Thyroid gland (tissue), 4 donors: ENCODE measurements at regions not wholly inside any gene's neighbourhood (a gene's known extent, or its start where the extent isn't known, plus 50 kb on each side); places are given as distances from the start of the nearest gene placed in this dataset.

Experiments
- DNase-seq, 2 donors: peaks; one replicate each; pipeline ENCODE4 v3.0.0-alpha.2; 2019
- H3K27ac ChIP-seq, 3 donors: fragments of 200-600 bp; sonication (generic); 1 replicate in 2 of 3; 2 replicates in 1 of 3; pipeline ENCODE4 v1.5.1; 2016 to 2019; ENCODE audit warnings: mild to moderate bottlenecking in 1 of 3, moderate library complexity in 1 of 3
- H3K27me3 ChIP-seq: fragments of 200-600 bp; sonication (generic); one replicate; pipeline ENCODE4 v1.5.1; 2019
- H3K36me3 ChIP-seq, 2 donors: fragments of 200-600 bp; sonication (generic); one replicate each; pipeline ENCODE4 v1.5.1; 2016 to 2019
- H3K4me1 ChIP-seq, 2 donors: fragments of 200-600 bp; sonication (generic); one replicate each; pipeline ENCODE4 v1.5.1; 2017 to 2019
- H3K4me3 ChIP-seq, 3 donors: fragments of 200-600 bp; sonication (generic); replicated peaks in 1 of 3; 1 replicate in 2 of 3; 2 replicates in 1 of 3; pipeline ENCODE4 v1.5.1; 2016; ENCODE audit warnings: mild to moderate bottlenecking in 1 of 3
- H3K9me3 ChIP-seq: fragments of 200-600 bp; sonication (generic); one replicate; pipeline ENCODE4 v1.5.1; 2017
- CTCF ChIP-seq, 6 experiments: fragments of 200-600 bp in 3 of 6; fragments of 450-650 bp in 3 of 6; sonication (generic) in 3 of 6; IDR thresholded peaks; one replicate each; pipeline ENCODE4 v1.5.1; 2016 to 2019; ENCODE audit warnings: antibody characterized with exemption in 6 of 6, mild to moderate bottlenecking in 2 of 6, inconsistent platforms in 1 of 6, moderate library complexity in 1 of 6
- POLR2A ChIP-seq, 2 donors: fragments of 450-650 bp; IDR thresholded peaks; one replicate each; pipeline ENCODE4 v1.6.1; 2017; ENCODE audit warnings: antibody characterized with exemption in 2 of 2, mild to moderate bottlenecking in 2 of 2, moderate library complexity in 1 of 2
- WGBS, 2 donors: methylation state at CpG; one replicate each; pipeline ENCODE4 v1.1.5; 2017; 5-methylcytosine and 5-hydroxymethylcytosine counted together
- intact Hi-C: fragments of 100-400 bp; cut with DNase I; formaldehyde crosslinking; loops from one replicate; pipeline ENCODE4 v1.15.1; 2023

- Histone ChIP-seq H3K27ac (no peak overlapping the region), H3K9me3 (no peaks in the 10 kb centered on the region), H3K36me3 (no peaks in the 10 kb centered on the region), H3K4me1 (peaks cover 2 to 11% of the 10 kb centered on the region in 2 donors), H3K4me3 (no peak overlapping the region), H3K27me3 (no peaks in the 10 kb centered on the region)
- TF ChIP-seq POLR2A (IDR thresholded peaks at IDR 0.05) (no peak), CTCF (IDR thresholded peaks at IDR 0.05) (no peak)
- 70 to 79% methylated on average over 1 of the region's 1 CpG for WGBS, 2 donors
- intact Hi-C loops: no loop called here
- DNase-seq: no peak
Observed at GRCh38 chr6:113636357-113636824, 220.8 kb upstream of the MARCKS start.

- TF ChIP-seq CTCF (IDR thresholded peaks at IDR 0.05): no peak
- TF ChIP-seq POLR2A (IDR thresholded peaks at IDR 0.05): no peak
- H3K4me3 ChIP-seq: no peak overlapping the region
- H3K4me1 ChIP-seq: peaks cover 4 to 5% of the 10 kb centered on the region in 2 donors
Observed at GRCh38 chr6:113640051-113640450, 217.1 kb upstream of the MARCKS start.

GRCh38 chr6:113642001-113642713 lies 215.0 kb upstream of the MARCKS start:
- H3K27ac ChIP-seq: no peak overlapping the region
- TF ChIP-seq CTCF (IDR thresholded peaks at IDR 0.05): no peak
- no peak for TF ChIP-seq POLR2A (IDR thresholded peaks at IDR 0.05)
- DNase-seq: no peak
- WGBS, 2 donors: 92 to 96% methylated on average over 7 of the region's 7 CpGs
- peaks cover 4 to 5% of the 10 kb centered on the region in 2 donors for H3K4me1 ChIP-seq
- no peak overlapping the region for H3K4me3 ChIP-seq
- no peaks in the 10 kb centered on the region for H3K36me3 ChIP-seq
- no peaks in the 10 kb centered on the region for H3K9me3 ChIP-seq
- intact Hi-C loops: no loop called here
- no peaks in the 10 kb centered on the region for H3K27me3 ChIP-seq

More at GRCh38 chr6:113640051-113640450, 217.1 kb upstream of the MARCKS start:
- intact Hi-C loops: no loop called here
- Histone ChIP-seq H3K9me3 (no peaks in the 10 kb centered on the region), H3K36me3 (no peaks in the 10 kb centered on the region), H3K27ac (no peak overlapping the region), H3K27me3 (no peaks in the 10 kb centered on the region)
- DNase-seq: no peak

GRCh38 chr6:113642714-113643406 lies 214.3 kb upstream of the MARCKS start:
- Histone ChIP-seq H3K27me3 (no peaks in the 10 kb centered on the region), H3K4me3 (no peak overlapping the region), H3K4me1 (peaks cover 4 to 5% of the 10 kb centered on the region in 2 donors), H3K27ac (no peak overlapping the region), H3K36me3 (no peaks in the 10 kb centered on the region), H3K9me3 (no peaks in the 10 kb centered on the region)
- peak; percentile 4 to 10 for DNase-seq
- 91 to 93% methylated on average over 2 of the region's 2 CpGs for WGBS, 2 donors
- no peak for TF ChIP-seq POLR2A (IDR thresholded peaks at IDR 0.05)
- intact Hi-C loops: no loop called here

- H3K27ac ChIP-seq: no peak overlapping the region
- no peaks in the 10 kb centered on the region for H3K27me3 ChIP-seq
- DNase-seq: no peak
- no peak for TF ChIP-seq POLR2A (IDR thresholded peaks at IDR 0.05)
- no peak for TF ChIP-seq CTCF (IDR thresholded peaks at IDR 0.05)
- intact Hi-C loops: no loop called here
- H3K36me3 ChIP-seq: no peaks in the 10 kb centered on the region
- H3K4me1 ChIP-seq: peaks cover 4 to 5% of the 10 kb centered on the region in 2 donors
- no peaks in the 10 kb centered on the region for H3K9me3 ChIP-seq
- 64% methylated on average over 2 of the region's 2 CpGs for WGBS, 2 donors
- H3K4me3 ChIP-seq: no peak overlapping the region
Observed at GRCh38 chr6:113643407-113643770, 213.8 kb upstream of the MARCKS start.
